Astrocyte (in vitro differentiated cells and primary cell): ENCODE measurements at regions not wholly inside any gene's neighbourhood (a gene's known extent, or its start where the extent isn't known, plus 50 kb on each side); places are given as distances from the start of the nearest gene placed in this dataset.
A peak's percentile ranks its signal among the peaks of the same experiment; 100 is the strongest.

Experiments used
- DNase-seq: peaks from one replicate; pipeline ENCODE4 v3.0.0-alpha.2; 2010; ENCODE audit warnings: low read depth
- FAIRE-seq: peaks from 2 replicates; lab custom pipeline; 2011; peaks lifted over from hg19 to GRCh38; lab: Jason Lieb, UNC
- H2AFZ ChIP-seq: 2 replicates; pipeline ENCODE4 v1.6.0; 2012; ENCODE audit warnings: low read depth, low read length, inconsistent platforms
- H3K27ac ChIP-seq: 2 replicates; pipeline ENCODE4 v1.5.1; 2011; ENCODE audit warnings: low read depth, low read length, inconsistent platforms
- H3K27me3 ChIP-seq: 2 replicates; pipeline ENCODE4 v1.6.0; 2011; ENCODE audit warnings: low read length, inconsistent platforms; ENCODE audit not compliant: insufficient read depth
- H3K36me3 ChIP-seq: 2 replicates; pipeline ENCODE4 v1.5.1; 2011; ENCODE audit warnings: low read length, inconsistent platforms; ENCODE audit not compliant: insufficient read depth
- H3K4me1 ChIP-seq: 2 replicates; pipeline ENCODE4 v1.5.1; 2011; ENCODE audit warnings: low read length, inconsistent platforms; ENCODE audit not compliant: insufficient read depth
- H3K4me2 ChIP-seq: 2 replicates; pipeline ENCODE4 v1.6.0; 2012; ENCODE audit warnings: low read length, inconsistent platforms
- H3K4me3 ChIP-seq: 2 replicates; pipeline ENCODE4 v1.5.1; 2011; ENCODE audit warnings: low read depth, mild to moderate bottlenecking, low read length, inconsistent platforms; ENCODE audit not compliant: insufficient read depth
- H3K79me2 ChIP-seq: 2 replicates; pipeline ENCODE4 v1.6.0; 2012; ENCODE audit warnings: mild to moderate bottlenecking, low read length, inconsistent platforms; ENCODE audit not compliant: insufficient read depth
- H3K9ac ChIP-seq: 2 replicates; pipeline ENCODE4 v1.6.0; 2012; ENCODE audit warnings: mild to moderate bottlenecking, low read length, inconsistent platforms
- H3K9me3 ChIP-seq: 2 replicates; pipeline ENCODE4 v1.5.1; 2012; ENCODE audit warnings: low read depth, mild to moderate bottlenecking, low read length, inconsistent platforms; ENCODE audit not compliant: insufficient read depth
- H4K20me1 ChIP-seq: 2 replicates; pipeline ENCODE4 v1.6.0; 2012; ENCODE audit warnings: low read length, inconsistent platforms; ENCODE audit not compliant: insufficient read depth
- H3K27ac Mint-ChIP-seq: one replicate; pipeline ENCODE4 v1.8.0; 2021; ENCODE audit warnings: mild to moderate bottlenecking, mixed read lengths; ENCODE audit not compliant: unreplicated experiment
- H3K27me3 Mint-ChIP-seq: one replicate; pipeline ENCODE4 v1.8.0; 2021; ENCODE audit warnings: low read depth, mixed read lengths; ENCODE audit not compliant: unreplicated experiment
- H3K36me3 Mint-ChIP-seq: one replicate; pipeline ENCODE4 v1.8.0; 2021; ENCODE audit warnings: low read depth, mixed read lengths; ENCODE audit not compliant: unreplicated experiment
- H3K4me1 Mint-ChIP-seq: one replicate; pipeline ENCODE4 v1.8.0; 2021; ENCODE audit warnings: low read depth, mixed read lengths; ENCODE audit not compliant: unreplicated experiment
- H3K4me3 Mint-ChIP-seq: one replicate; pipeline ENCODE4 v1.8.0; 2021; ENCODE audit warnings: mild to moderate bottlenecking, moderate library complexity, mixed read lengths; ENCODE audit not compliant: unreplicated experiment
- H3K9me3 Mint-ChIP-seq: one replicate; pipeline ENCODE4 v1.8.0; 2021; ENCODE audit warnings: mild to moderate bottlenecking, mixed read lengths; ENCODE audit not compliant: unreplicated experiment
- EZH2 ChIP-seq: IDR thresholded peaks from 2 replicates; pipeline ENCODE4 v1.6.1; 2012; ENCODE audit warnings: mild to moderate bottlenecking, low read length, inconsistent platforms; ENCODE audit not compliant: insufficient read depth
- TF ChIP-seq, protein P1 (sequence below): IDR thresholded peaks from 2 replicates; pipeline ENCODE4 v1.5.1; 2011; ENCODE audit warnings: low read depth, mild to moderate bottlenecking, inconsistent platforms, low read length, moderate library complexity; ENCODE audit not compliant: insufficient read depth

DNA sequence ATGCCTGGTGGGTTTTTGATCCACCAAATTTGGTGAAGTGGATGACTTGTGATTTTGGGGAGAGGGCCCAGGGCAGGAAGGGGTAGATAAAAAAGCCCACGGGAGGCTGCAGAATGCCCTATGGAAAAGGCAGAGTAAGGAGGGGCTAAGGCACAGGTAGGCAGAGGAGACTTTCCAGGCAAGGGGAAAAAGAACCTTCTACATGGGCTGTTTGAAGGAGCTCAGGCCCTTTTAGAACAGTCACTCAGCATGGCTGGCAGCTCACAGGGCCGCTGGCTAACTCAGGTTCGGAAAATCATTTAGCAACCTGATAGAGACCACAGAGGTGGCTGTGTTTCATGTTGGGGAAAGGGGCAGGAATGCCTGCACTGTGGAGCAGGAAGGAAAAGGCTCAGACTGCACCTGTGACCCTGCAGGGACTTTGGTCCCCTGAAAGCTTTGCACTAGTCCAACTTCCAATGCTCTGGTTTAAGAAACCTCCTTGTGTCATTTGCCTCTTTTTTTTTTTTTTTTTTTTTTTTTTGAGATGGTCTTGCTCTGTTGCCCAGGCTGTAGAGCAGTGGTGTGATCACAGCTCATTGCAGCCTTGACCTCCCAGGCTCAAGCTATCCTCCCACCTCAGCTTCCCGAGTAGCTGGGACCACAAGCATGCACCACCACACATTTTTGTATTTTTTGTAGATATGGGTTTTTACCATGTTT lies 58.5 kb upstream of the ENAH start:
- TF ChIP-seq, protein P1, sequence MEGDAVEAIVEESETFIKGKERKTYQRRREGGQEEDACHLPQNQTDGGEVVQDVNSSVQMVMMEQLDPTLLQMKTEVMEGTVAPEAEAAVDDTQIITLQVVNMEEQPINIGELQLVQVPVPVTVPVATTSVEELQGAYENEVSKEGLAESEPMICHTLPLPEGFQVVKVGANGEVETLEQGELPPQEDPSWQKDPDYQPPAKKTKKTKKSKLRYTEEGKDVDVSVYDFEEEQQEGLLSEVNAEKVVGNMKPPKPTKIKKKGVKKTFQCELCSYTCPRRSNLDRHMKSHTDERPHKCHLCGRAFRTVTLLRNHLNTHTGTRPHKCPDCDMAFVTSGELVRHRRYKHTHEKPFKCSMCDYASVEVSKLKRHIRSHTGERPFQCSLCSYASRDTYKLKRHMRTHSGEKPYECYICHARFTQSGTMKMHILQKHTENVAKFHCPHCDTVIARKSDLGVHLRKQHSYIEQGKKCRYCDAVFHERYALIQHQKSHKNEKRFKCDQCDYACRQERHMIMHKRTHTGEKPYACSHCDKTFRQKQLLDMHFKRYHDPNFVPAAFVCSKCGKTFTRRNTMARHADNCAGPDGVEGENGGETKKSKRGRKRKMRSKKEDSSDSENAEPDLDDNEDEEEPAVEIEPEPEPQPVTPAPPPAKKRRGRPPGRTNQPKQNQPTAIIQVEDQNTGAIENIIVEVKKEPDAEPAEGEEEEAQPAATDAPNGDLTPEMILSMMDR = no peak
- TF ChIP-seq EZH2 = no peak
- Histone ChIP-seq H3K9ac (no peak overlapping the region), H4K20me1 (no peaks in the 10 kb centered on the region), H3K27me3 (no peaks in the 10 kb centered on the region), H3K4me3 (no peak overlapping the region), H3K4me2 (no peak overlapping the region), H3K27ac (no peak overlapping the region), H2AFZ (no peak overlapping the region), H3K9me3 (no peaks in the 10 kb centered on the region), H3K36me3 (no peaks in the 10 kb centered on the region), H3K79me2 (no peaks in the 10 kb centered on the region), H3K4me1 (peaks cover 2% of the 10 kb centered on the region)
- no peak for FAIRE-seq
- H3K36me3 Mint-ChIP-seq = peaks cover 3% of the 10 kb centered on the region
- H3K9me3 Mint-ChIP-seq = no peaks in the 10 kb centered on the region
- H3K4me3 Mint-ChIP-seq = no peak overlapping the region
- peak overlapping the region; percentile 68 for H3K27ac Mint-ChIP-seq
- peaks cover 1% of the 10 kb centered on the region for H3K27me3 Mint-ChIP-seq
- DNase-seq = no peak
- H3K4me1 Mint-ChIP-seq = peaks cover 15% of the 10 kb centered on the region

DNA sequence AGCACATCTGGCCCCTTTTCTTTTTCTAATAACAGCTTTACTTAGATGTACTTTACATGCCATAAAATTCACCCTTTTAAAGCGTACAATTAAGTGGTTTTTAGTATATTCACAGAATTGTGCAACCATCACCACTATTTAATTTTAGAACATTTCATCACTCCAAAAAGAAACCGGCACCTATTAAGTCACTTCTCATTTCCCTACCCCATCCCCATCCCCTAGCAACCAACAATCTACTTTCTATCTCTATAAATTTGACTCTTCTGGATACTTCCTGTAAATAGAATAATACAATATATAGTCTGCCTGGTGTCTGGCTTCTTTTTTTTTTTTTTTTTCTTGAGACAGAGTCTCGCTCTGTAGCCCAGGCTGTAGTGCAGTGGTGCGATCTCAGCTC lies 59.5 kb upstream of the ENAH start:
- peaks cover 7% of the 10 kb centered on the region for H3K36me3 Mint-ChIP-seq
- DNase-seq (no peak), FAIRE-seq (no peak)
- no peak overlapping the region for H3K27ac ChIP-seq
- no peak overlapping the region for H3K4me3 ChIP-seq
- H3K4me2 ChIP-seq = no peak overlapping the region
- H3K27me3 ChIP-seq = no peaks in the 10 kb centered on the region
- no peaks in the 10 kb centered on the region for H3K79me2 ChIP-seq
- peaks cover 2% of the 10 kb centered on the region for H3K4me1 ChIP-seq
- no peak overlapping the region for H2AFZ ChIP-seq
- H3K9ac ChIP-seq = no peak overlapping the region
- TF ChIP-seq, protein P1 = no peak
- no peak for TF ChIP-seq EZH2
- H3K9me3 Mint-ChIP-seq = no peaks in the 10 kb centered on the region
- H3K27me3 Mint-ChIP-seq = no peaks in the 10 kb centered on the region
- H3K36me3 ChIP-seq = no peaks in the 10 kb centered on the region
- no peak overlapping the region for H3K27ac Mint-ChIP-seq
- H3K4me3 Mint-ChIP-seq = no peak overlapping the region
- H3K4me1 Mint-ChIP-seq = peaks cover 15% of the 10 kb centered on the region
- no peaks in the 10 kb centered on the region for H4K20me1 ChIP-seq
- H3K9me3 ChIP-seq = no peaks in the 10 kb centered on the region

DNA sequence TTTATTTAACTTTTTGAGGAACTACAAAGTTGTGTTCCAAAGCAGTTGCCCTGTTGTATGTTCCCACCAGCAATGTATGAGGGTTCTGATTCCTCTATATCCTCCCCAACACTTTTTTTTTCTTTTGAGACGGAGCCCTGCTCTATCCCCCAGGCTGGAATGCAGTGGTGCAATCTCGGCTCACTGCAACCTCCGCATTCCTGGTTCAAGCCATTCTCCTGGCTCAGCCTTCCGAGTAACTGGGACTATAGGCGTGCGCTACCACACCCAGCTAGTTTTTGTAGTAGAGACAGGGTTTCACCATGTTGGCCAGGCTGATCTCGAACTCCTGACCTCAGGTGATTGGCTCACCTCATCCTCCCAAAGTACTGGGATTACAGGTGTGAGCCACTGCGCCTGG lies 60.4 kb upstream of the ENAH start:
- Histone ChIP-seq H3K9ac (no peak overlapping the region), H3K4me1 (peaks cover 2% of the 10 kb centered on the region), H3K36me3 (no peaks in the 10 kb centered on the region), H3K27ac (no peak overlapping the region), H3K79me2 (no peaks in the 10 kb centered on the region), H4K20me1 (no peaks in the 10 kb centered on the region), H3K4me3 (no peak overlapping the region), H3K27me3 (no peaks in the 10 kb centered on the region), H2AFZ (no peak overlapping the region), H3K4me2 (no peak overlapping the region), H3K9me3 (no peaks in the 10 kb centered on the region)
- no peak overlapping the region for H3K27ac Mint-ChIP-seq
- peaks cover 12% of the 10 kb centered on the region for H3K36me3 Mint-ChIP-seq
- H3K27me3 Mint-ChIP-seq = no peaks in the 10 kb centered on the region
- H3K9me3 Mint-ChIP-seq = no peaks in the 10 kb centered on the region
- DNase-seq = no peak
- peaks cover 15% of the 10 kb centered on the region for H3K4me1 Mint-ChIP-seq
- no peak overlapping the region for H3K4me3 Mint-ChIP-seq
- no peak for FAIRE-seq
- no peak for TF ChIP-seq EZH2
- TF ChIP-seq, protein P1 = no peak
